HG02973 (cell line): ENCODE measurements at regions not wholly inside any gene's neighbourhood (a gene's known extent, or its start where the extent isn't known, plus 50 kb on each side); places are given as distances from the start of the nearest gene placed in this dataset.

ENCODE experiments used
- ATAC-seq: cut with Tn5 transposase; IDR thresholded peaks from one replicate; pipeline ENCODE4 v1.9.1; 2021; ENCODE audit warnings: moderate library complexity; ENCODE audit not compliant: unreplicated experiment

GRCh38 chr3:144362126-144362525, 390.5 kb downstream of the DIPK2A start:
- no peak for ATAC-seq

- no peak for ATAC-seq
Observed at GRCh38 chr3:144363856-144364255, 392.2 kb downstream of the DIPK2A start.

GRCh38 chr3:144364737-144365136, 393.1 kb downstream of the DIPK2A start:
- no peak for ATAC-seq

- ATAC-seq, result no peak
Observed at GRCh38 chr3:144369129-144369879, 397.7 kb downstream of the DIPK2A start.

GRCh38 chr3:144375088-144375487, 403.5 kb downstream of the DIPK2A start:
- no peak for ATAC-seq

GRCh38 chr3:144380849-144381248, 409.2 kb downstream of the DIPK2A start:
- no peak for ATAC-seq

- no peak for ATAC-seq
Observed at GRCh38 chr3:144381607-144382006, 410.0 kb downstream of the DIPK2A start.

- ATAC-seq, result no peak
Observed at GRCh38 chr3:144384241-144384979, 412.8 kb downstream of the DIPK2A start.

- ATAC-seq, result no peak
Observed at GRCh38 chr3:144390786-144391185, 419.2 kb downstream of the DIPK2A start.

GRCh38 chr3:144391236-144391635, 419.6 kb downstream of the DIPK2A start:
- no peak for ATAC-seq

- ATAC-seq, result no peak
Observed at GRCh38 chr3:144394032-144394431, 422.4 kb downstream of the DIPK2A start.

GRCh38 chr3:144402430-144402829, 430.8 kb downstream of the DIPK2A start:
- ATAC-seq, result no peak

- ATAC-seq, result no peak
Observed at GRCh38 chr3:144403040-144403457, 431.4 kb downstream of the DIPK2A start.

- no peak for ATAC-seq
Observed at GRCh38 chr3:144407335-144407734, 435.7 kb downstream of the DIPK2A start.

GRCh38 chr3:144409319-144409718, 437.7 kb downstream of the DIPK2A start:
- ATAC-seq, result no peak

- no peak for ATAC-seq
Observed at GRCh38 chr3:144413068-144413467, 441.4 kb downstream of the DIPK2A start.

GRCh38 chr3:144415492-144415891, 443.9 kb downstream of the DIPK2A start:
- ATAC-seq, result peak; percentile 58

GRCh38 chr3:144424606-144425005, 453.0 kb downstream of the DIPK2A start:
- no peak for ATAC-seq

GRCh38 chr3:144426366-144426765, 454.7 kb downstream of the DIPK2A start:
- no peak for ATAC-seq

- no peak for ATAC-seq
Observed at GRCh38 chr3:144426967-144427366, 455.3 kb downstream of the DIPK2A start.

GRCh38 chr3:144429719-144430121, 458.1 kb downstream of the DIPK2A start:
- ATAC-seq, result peak; percentile 73

- peak; percentile 48 for ATAC-seq
Observed at GRCh38 chr3:144431134-144431533, 459.5 kb downstream of the DIPK2A start.
